LNCaP clone FGC (cell line): ENCODE measurements at regions not wholly inside any gene's neighbourhood (a gene's known extent, or its start where the extent isn't known, plus 50 kb on each side); places are given as distances from the start of the nearest gene placed in this dataset.

ENCODE experiments used
- DNase-seq: peaks from one replicate; pipeline ENCODE4 v3.0.0-alpha.2; 2011; ENCODE audit warnings: low read depth
- H3K4me3 ChIP-seq: 2 replicates; pipeline ENCODE4 v1.5.1; 2011; ENCODE audit warnings: mild to moderate bottlenecking, low read depth, low read length, control low read depth
- CTCF ChIP-seq: IDR thresholded peaks from 2 replicates; pipeline ENCODE4 v1.5.1; 2012; ENCODE audit warnings: mild to moderate bottlenecking; ENCODE audit not compliant: control insufficient read depth, insufficient read depth; ENCODE audit errors: extremely low read depth

GRCh38 chr6:132952031-132952867, 137.9 kb downstream of the RPS12 start:
- no peak for TF ChIP-seq CTCF
- DNase-seq, result no peak
- H3K4me3 ChIP-seq, result no peak overlapping the region

GRCh38 chr6:132952986-132953385, 138.6 kb downstream of the RPS12 start:
- no peak for DNase-seq
- no peak overlapping the region for H3K4me3 ChIP-seq
- no peak for TF ChIP-seq CTCF

- no peak for DNase-seq
- no peak overlapping the region for H3K4me3 ChIP-seq
- TF ChIP-seq CTCF, result no peak
These were observed 139.9 kb downstream of the RPS12 start for GRCh38 chr6:132954222-132954621.

GRCh38 chr6:132954936-132955335, 140.6 kb downstream of the RPS12 start:
- no peak overlapping the region for H3K4me3 ChIP-seq
- no peak for TF ChIP-seq CTCF
- no peak for DNase-seq

- H3K4me3 ChIP-seq, result no peak overlapping the region
- no peak for DNase-seq
- TF ChIP-seq CTCF, result no peak
These were observed 145.4 kb downstream of the RPS12 start for GRCh38 chr6:132959639-132960326.

GRCh38 chr6:132960720-132961119, 146.4 kb downstream of the RPS12 start:
- H3K4me3 ChIP-seq, result no peak overlapping the region
- TF ChIP-seq CTCF, result no peak
- peak; percentile 67 for DNase-seq
